BJ (cell line): ENCODE measurements at regions not wholly inside any gene's neighbourhood (a gene's known extent, or its start where the extent isn't known, plus 50 kb on each side); places are given as distances from the start of the nearest gene placed in this dataset.
"Not testable (repeated sequence)": the region's sequence is repeated elsewhere in the genome, so short reads cannot be mapped to it uniquely, and the experiment has no call there.

Experiments used
- CTCF ChIA-PET: fragments of 350-600 bp; formaldehyde crosslinking; extraction: SDS; loops from one replicate; lab custom pipeline; 2021; ENCODE audit warnings: antibody characterized with exemption, inconsistent platforms; lab: Yijun Ruan, JAX
- POLR2A ChIA-PET: fragments of 300-600 bp; sonication (Branson Sonifier 250); formaldehyde crosslinking; extraction: SDS; loops from one replicate; lab custom pipeline; 2021; ENCODE audit warnings: antibody characterized with exemption; lab: Charles Lee
- DNase-seq: peaks from one replicate; pipeline ENCODE4 v3.0.0-alpha.2; 2011; ENCODE audit warnings: low read depth
- H3K27me3 ChIP-seq: 2 replicates; pipeline ENCODE4 v1.6.0; 2011; ENCODE audit warnings: low read length; ENCODE audit not compliant: control insufficient read depth, insufficient read depth
- H3K36me3 ChIP-seq: 2 replicates; pipeline ENCODE4 v1.5.1; 2011; ENCODE audit warnings: low read length; ENCODE audit not compliant: control insufficient read depth, insufficient read depth
- H3K4me3 ChIP-seq: 2 replicates; pipeline ENCODE4 v1.5.1; 2011; ENCODE audit warnings: low read depth, mild to moderate bottlenecking, control low read depth, low read length
- TF ChIP-seq, protein P1 (sequence below): IDR thresholded peaks from 2 replicates; pipeline ENCODE4 v1.5.1; 2011; ENCODE audit warnings: low read depth, mild to moderate bottlenecking, control low read depth, inconsistent platforms, low read length, moderate library complexity; ENCODE audit not compliant: insufficient read depth

- H3K4me3 ChIP-seq: no peak overlapping the region
- no peaks in the 10 kb centered on the region for H3K27me3 ChIP-seq
- POLR2A ChIA-PET: no interaction called here
- DNase-seq: no peak
- TF ChIP-seq, protein P1, sequence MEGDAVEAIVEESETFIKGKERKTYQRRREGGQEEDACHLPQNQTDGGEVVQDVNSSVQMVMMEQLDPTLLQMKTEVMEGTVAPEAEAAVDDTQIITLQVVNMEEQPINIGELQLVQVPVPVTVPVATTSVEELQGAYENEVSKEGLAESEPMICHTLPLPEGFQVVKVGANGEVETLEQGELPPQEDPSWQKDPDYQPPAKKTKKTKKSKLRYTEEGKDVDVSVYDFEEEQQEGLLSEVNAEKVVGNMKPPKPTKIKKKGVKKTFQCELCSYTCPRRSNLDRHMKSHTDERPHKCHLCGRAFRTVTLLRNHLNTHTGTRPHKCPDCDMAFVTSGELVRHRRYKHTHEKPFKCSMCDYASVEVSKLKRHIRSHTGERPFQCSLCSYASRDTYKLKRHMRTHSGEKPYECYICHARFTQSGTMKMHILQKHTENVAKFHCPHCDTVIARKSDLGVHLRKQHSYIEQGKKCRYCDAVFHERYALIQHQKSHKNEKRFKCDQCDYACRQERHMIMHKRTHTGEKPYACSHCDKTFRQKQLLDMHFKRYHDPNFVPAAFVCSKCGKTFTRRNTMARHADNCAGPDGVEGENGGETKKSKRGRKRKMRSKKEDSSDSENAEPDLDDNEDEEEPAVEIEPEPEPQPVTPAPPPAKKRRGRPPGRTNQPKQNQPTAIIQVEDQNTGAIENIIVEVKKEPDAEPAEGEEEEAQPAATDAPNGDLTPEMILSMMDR: no peak
- no peaks in the 10 kb centered on the region for H3K36me3 ChIP-seq
- CTCF ChIA-PET: no interaction called here
Observed at GRCh38 chr13:81874681-81875661, 1534.0 kb upstream of the SPRY2 start.

DNA sequence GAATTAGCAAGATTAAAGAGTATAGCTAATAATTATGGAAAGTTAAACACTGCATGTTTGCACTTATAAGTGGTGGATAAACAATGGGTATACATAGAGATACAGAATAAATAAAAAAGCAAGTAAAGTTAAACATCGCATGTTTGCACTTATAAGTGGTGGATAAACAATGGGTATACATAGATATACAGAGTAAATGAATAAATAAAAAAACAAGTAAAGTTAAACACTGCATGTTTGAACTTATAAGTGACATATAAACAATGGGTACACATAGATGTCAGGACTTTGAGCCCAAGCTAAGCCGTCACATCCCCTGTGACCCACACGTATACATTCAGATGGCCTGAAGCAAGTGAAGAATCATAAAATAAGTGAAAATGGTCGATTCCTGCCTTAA is 1533.3 kb upstream of the SPRY2 start:
- no peak overlapping the region for H3K4me3 ChIP-seq
- TF ChIP-seq, protein P1: no peak
- CTCF ChIA-PET: no interaction called here

GRCh38 chr13:81872581-81872980 is 1531.7 kb upstream of the SPRY2 start:
- no peak for DNase-seq
- H3K27me3 ChIP-seq: no peaks in the 10 kb centered on the region
- TF ChIP-seq, protein P1: no peak
- no peak overlapping the region for H3K4me3 ChIP-seq
- CTCF ChIA-PET: no interaction called here
- POLR2A ChIA-PET: no interaction called here
- no peaks in the 10 kb centered on the region for H3K36me3 ChIP-seq

More for the DNA sequence above, 1533.3 kb upstream of the SPRY2 start:
- no peak for DNase-seq
- no peaks in the 10 kb centered on the region for H3K27me3 ChIP-seq
- POLR2A ChIA-PET: no interaction called here
- H3K36me3 ChIP-seq: no peaks in the 10 kb centered on the region

DNA sequence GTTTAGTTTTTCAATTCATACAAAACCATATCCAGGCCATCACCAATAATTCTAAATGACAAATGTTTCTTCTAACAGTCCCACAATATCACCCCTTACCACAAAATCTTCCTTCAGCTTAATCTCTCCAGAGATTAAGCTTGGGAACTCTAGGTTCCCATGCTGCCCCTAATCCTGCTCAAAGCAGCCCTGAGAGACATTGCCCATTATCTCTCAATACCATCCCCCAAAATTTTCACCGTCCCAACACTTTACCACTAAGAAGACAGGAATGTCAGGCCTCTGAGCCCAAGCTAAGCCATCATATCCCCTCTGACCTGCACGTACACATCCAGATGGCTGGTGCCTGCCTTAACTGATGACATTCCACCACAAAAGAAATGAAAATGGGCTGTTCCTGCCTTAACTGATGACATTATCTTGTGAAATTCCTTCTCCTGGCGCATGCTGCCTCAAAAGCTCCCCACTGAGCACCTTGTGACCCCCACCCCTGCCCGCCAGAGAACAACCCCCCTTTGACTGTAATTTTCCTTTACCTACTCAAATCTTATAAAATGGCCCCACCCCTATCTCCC is 1530.9 kb upstream of the SPRY2 start:
- CTCF ChIA-PET: not testable (repeated sequence)

GRCh38 chr13:81848291-81848690 is 1507.4 kb upstream of the SPRY2 start:
- DNase-seq: no peak
- POLR2A ChIA-PET: no interaction called here
- Histone ChIP-seq H3K4me3 (no peak overlapping the region), H3K27me3 (no peaks in the 10 kb centered on the region), H3K36me3 (no peaks in the 10 kb centered on the region)
- CTCF ChIA-PET: no interaction called here
- TF ChIP-seq, protein P1: no peak

More for the DNA sequence above, 1530.9 kb upstream of the SPRY2 start:
- H3K4me3 ChIP-seq, H3K27me3 ChIP-seq, H3K36me3 ChIP-seq, POLR2A ChIA-PET, DNase-seq: not testable (repeated sequence)
